ENCODE measurements at regions not wholly inside any gene's neighbourhood (a gene's known extent, or its start where the extent isn't known, plus 50 kb on each side); places are given as distances from the start of the nearest gene placed in this dataset.

DNA sequence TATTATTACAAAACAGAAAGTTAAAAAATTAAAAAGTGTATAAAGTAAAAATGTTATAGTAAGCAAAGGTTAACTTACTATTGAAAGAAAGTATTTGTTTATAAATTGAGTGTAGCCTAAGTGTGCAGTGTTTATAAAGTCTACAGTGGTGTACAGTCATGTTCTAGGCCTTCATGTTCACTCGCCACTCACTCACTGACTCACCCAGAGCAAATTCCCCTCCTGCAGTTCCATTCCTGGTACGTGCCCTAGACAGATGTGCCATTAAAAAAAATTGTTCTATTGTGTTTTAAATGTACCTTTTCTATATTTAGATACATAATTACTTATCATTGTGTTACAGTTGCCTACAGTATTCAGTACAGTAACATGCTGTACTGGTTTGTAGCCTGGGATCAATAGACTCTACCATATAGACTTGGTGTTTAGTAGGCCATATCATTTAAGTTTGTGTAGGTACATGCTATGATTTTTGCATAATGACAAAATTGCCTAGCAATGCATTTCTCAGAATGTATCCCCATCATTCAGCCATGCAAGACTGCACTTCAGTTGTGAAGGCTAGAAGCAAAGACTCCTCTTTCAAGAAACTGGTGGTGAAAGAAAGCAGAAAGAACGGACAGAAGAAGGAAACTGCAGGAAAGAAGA, 100.6 kb downstream of the DACT1 start:
- TF ChIP-seq POLR2A (IDR thresholded peaks at IDR 0.05; ENCODE audit: low read depth, low read length) (no peak), TAF1 (IDR thresholded peaks at IDR 0.05; ENCODE audit: borderline replicate concordance, low read depth, low read length) (no peak)
